ENCODE measurements at regions not wholly inside any gene's neighbourhood (a gene's known extent, or its start where the extent isn't known, plus 50 kb on each side); places are given as distances from the start of the nearest gene placed in this dataset.

- no peak for TF ChIP-seq BRD4 (IDR thresholded peaks at IDR 0.05)
- TF ChIP-seq, protein P1, sequence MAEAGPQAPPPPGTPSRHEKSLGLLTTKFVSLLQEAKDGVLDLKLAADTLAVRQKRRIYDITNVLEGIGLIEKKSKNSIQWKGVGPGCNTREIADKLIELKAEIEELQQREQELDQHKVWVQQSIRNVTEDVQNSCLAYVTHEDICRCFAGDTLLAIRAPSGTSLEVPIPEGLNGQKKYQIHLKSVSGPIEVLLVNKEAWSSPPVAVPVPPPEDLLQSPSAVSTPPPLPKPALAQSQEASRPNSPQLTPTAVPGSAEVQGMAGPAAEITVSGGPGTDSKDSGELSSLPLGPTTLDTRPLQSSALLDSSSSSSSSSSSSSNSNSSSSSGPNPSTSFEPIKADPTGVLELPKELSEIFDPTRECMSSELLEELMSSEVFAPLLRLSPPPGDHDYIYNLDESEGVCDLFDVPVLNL (CRISPR knock-in tag; IDR thresholded peaks at IDR 0.05; ENCODE audit: low read depth) = no peak
- TF ChIP-seq MYBL2 (IDR thresholded peaks at IDR 0.05; ENCODE audit: low read depth) = no peak
- no peak for TF ChIP-seq MYBL2 (CRISPR knock-in tag; IDR thresholded peaks at IDR 0.05; ENCODE audit: borderline replicate concordance)
- TF ChIP-seq DACH1 (IDR thresholded peaks at IDR 0.05; ENCODE audit: partially characterized antibody) = no peak
- TF ChIP-seq, protein P2, sequence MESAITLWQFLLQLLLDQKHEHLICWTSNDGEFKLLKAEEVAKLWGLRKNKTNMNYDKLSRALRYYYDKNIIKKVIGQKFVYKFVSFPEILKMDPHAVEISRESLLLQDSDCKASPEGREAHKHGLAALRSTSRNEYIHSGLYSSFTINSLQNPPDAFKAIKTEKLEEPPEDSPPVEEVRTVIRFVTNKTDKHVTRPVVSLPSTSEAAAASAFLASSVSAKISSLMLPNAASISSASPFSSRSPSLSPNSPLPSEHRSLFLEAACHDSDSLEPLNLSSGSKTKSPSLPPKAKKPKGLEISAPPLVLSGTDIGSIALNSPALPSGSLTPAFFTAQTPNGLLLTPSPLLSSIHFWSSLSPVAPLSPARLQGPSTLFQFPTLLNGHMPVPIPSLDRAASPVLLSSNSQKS (CRISPR knock-in tag; IDR thresholded peaks at IDR 0.05) = no peak
- no peak for TF ChIP-seq TAF7 (tag; IDR thresholded peaks at IDR 0.05)
- no peak for TF ChIP-seq ZNF76 (CRISPR knock-in tag; IDR thresholded peaks at IDR 0.05; ENCODE audit: borderline replicate concordance)
- TF ChIP-seq TARDBP (IDR thresholded peaks at IDR 0.05) = no peak
- no peak for TF ChIP-seq ETV5 (CRISPR knock-in tag; IDR thresholded peaks at IDR 0.05; ENCODE audit: low read depth)
- no peak for TF ChIP-seq TCF7L2 (IDR thresholded peaks at IDR 0.05; ENCODE audit: low read depth, low read length)
- TF ChIP-seq, protein P3, sequence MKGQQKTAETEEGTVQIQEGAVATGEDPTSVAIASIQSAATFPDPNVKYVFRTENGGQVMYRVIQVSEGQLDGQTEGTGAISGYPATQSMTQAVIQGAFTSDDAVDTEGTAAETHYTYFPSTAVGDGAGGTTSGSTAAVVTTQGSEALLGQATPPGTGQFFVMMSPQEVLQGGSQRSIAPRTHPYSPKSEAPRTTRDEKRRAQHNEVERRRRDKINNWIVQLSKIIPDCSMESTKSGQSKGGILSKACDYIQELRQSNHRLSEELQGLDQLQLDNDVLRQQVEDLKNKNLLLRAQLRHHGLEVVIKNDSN (CRISPR knock-in tag; IDR thresholded peaks at IDR 0.05) = no peak
- no peak for TF ChIP-seq ZNF436 (CRISPR knock-in tag; IDR thresholded peaks at IDR 0.05)
- TF ChIP-seq NFATC3 (IDR thresholded peaks at IDR 0.05) = no peak
- TF ChIP-seq MYNN (IDR thresholded peaks at IDR 0.05) = no peak
- TF ChIP-seq MYNN (CRISPR knock-in tag; IDR thresholded peaks at IDR 0.05) = no peak
- TF ChIP-seq ZNF224 (CRISPR knock-in tag; IDR thresholded peaks at IDR 0.05) = no peak
- TF ChIP-seq SMAD4 (CRISPR knock-in tag; conservative IDR thresholded peaks at IDR 0.05) = peak; percentile 72
- no peak for TF ChIP-seq BMI1 (IDR thresholded peaks at IDR 0.05; ENCODE audit: low read length)
- TF ChIP-seq EGR1 (conservative IDR thresholded peaks at IDR 0.05) = no peak
- peak; percentile 59 for TF ChIP-seq DPF2 (IDR thresholded peaks at IDR 0.05)
- no peak for TF ChIP-seq HNRNPL (IDR thresholded peaks at IDR 0.05; ENCODE audit: low read depth, low read length)
- TF ChIP-seq ZNF41 (CRISPR knock-in tag; conservative IDR thresholded peaks at IDR 0.05) = peak; percentile 63; the same call in 1 of the 2 replicates
- TF ChIP-seq PRPF4 (IDR thresholded peaks at IDR 0.05; ENCODE audit: insufficient read depth, low read depth, low read length, poor library complexity, severe bottlenecking) = no peak
- TF ChIP-seq STAT5A (IDR thresholded peaks at IDR 0.05; ENCODE audit: borderline replicate concordance, low read length) = peak; percentile 65; the same call in 1 of the 2 replicates
- TF ChIP-seq COPS2 (conservative IDR thresholded peaks at IDR 0.05) = no peak
- no peak for TF ChIP-seq ELF1 (tag; IDR thresholded peaks at IDR 0.05)
- TF ChIP-seq, protein P4, sequence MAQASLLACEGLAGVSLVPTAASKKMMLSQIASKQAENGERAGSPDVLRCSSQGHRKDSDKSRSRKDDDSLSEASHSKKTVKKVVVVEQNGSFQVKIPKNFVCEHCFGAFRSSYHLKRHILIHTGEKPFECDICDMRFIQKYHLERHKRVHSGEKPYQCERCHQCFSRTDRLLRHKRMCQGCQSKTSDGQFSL (CRISPR knock-in tag; IDR thresholded peaks at IDR 0.05) = no peak
- TF ChIP-seq, protein P4 (tag; IDR thresholded peaks at IDR 0.05) = 0 out of 4 replicates have a peak, but pooled peaks of 1 of the 2 experiments have one; percentile 33
- no peak for TF ChIP-seq FOXJ3 (CRISPR knock-in tag; IDR thresholded peaks at IDR 0.05)
- no peak for TF ChIP-seq FUS (optimal IDR thresholded peaks at IDR 0.05; ENCODE audit: low read depth, low read length)
Observed at GRCh38 chr2:139864821-139865302, 1084.7 kb upstream of the NXPH2 start (continued).
